ENCODE measurements at regions not wholly inside any gene's neighbourhood (a gene's known extent, or its start where the extent isn't known, plus 50 kb on each side); places are given as distances from the start of the nearest gene placed in this dataset.

DNA sequence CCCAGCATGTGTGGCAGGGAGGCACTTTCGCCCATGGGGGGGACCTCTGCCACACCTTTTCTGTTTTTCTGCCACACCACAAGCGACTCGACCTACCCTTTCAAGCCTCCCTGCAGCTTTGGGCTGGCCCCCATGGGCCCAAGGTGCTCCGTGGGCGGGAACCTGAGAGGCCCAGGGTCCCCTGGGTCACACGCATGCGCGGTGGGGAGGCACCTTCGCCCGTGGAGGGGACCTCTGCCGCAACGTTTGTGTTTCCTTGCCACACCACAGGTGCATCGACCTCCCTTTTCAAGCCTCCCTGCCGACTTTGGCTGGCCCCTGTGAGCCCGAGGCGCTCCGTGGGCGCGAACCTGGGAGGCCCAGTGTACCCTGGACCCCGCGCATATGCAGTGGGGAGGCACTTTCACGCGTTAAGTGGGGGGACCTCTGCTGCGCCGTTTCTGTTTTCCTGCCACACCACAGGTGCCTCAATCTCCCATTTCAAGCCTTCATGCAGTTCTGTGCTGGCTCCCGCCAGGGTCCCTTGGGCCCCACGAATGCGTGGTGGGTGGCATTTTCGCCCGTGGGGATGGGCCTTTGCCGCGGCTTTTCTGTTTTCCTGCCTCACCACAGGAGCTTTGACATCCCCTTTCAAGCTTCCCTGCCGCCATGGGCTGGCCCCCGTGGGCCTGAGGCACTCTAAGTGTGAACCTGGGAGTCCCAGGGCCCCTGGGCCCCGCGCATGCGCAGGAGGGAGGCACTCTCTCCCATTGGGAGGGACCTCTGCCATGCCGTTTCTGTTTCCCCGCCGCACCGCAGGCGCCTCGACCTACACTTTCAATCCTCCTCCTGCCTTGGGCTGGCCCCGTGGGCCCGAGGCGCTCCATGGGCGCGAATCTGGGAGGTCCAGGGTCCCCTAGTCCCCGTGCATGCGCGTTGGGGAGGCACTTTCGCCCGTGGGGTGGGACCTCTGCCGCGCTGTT, 332.2 kb downstream of the ALG10 start:
- H3K4me3 ChIP-seq (ENCODE audit: low read depth, low read length): no peak overlapping the region

More for the DNA sequence above, 332.2 kb downstream of the ALG10 start:
- TF ChIP-seq ZNF2 (tag by site-specific recombination; IDR thresholded peaks at IDR 0.05) (no peak), ZNF571 (tag by site-specific recombination; IDR thresholded peaks at IDR 0.05) (no peak), ZNF184 (tag by site-specific recombination; IDR thresholded peaks at IDR 0.05) (no peak), ZNF560 (tag by site-specific recombination; IDR thresholded peaks at IDR 0.05; ENCODE audit: borderline replicate concordance) (no peak), IKZF3 (tag by site-specific recombination; IDR thresholded peaks at IDR 0.05) (no peak), ZNF501 (tag by site-specific recombination; IDR thresholded peaks at IDR 0.05) (no peak), TRIM28 (IDR thresholded peaks at IDR 0.05; ENCODE audit: borderline replicate concordance, low read length) (no peak), ZNF354C (tag by site-specific recombination; IDR thresholded peaks at IDR 0.05; ENCODE audit: borderline replicate concordance, low read depth) (no peak), ZNF514 (tag by site-specific recombination; IDR thresholded peaks at IDR 0.05) (no peak), ZNF292 (tag by site-specific recombination; IDR thresholded peaks at IDR 0.05; ENCODE audit: borderline replicate concordance, low read depth) (no peak), ZNF621 (tag by site-specific recombination; IDR thresholded peaks at IDR 0.05) (no peak)
- TF ChIP-seq, protein P1, sequence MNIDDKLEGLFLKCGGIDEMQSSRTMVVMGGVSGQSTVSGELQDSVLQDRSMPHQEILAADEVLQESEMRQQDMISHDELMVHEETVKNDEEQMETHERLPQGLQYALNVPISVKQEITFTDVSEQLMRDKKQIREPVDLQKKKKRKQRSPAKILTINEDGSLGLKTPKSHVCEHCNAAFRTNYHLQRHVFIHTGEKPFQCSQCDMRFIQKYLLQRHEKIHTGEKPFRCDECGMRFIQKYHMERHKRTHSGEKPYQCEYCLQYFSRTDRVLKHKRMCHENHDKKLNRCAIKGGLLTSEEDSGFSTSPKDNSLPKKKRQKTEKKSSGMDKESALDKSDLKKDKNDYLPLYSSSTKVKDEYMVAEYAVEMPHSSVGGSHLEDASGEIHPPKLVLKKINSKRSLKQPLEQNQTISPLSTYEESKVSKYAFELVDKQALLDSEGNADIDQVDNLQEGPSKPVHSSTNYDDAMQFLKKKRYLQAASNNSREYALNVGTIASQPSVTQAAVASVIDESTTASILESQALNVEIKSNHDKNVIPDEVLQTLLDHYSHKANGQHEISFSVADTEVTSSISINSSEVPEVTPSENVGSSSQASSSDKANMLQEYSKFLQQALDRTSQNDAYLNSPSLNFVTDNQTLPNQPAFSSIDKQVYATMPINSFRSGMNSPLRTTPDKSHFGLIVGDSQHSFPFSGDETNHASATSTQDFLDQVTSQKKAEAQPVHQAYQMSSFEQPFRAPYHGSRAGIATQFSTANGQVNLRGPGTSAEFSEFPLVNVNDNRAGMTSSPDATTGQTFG (tag by site-specific recombination; IDR thresholded peaks at IDR 0.05; ENCODE audit: borderline replicate concordance): no peak
- TF ChIP-seq, protein P2, sequence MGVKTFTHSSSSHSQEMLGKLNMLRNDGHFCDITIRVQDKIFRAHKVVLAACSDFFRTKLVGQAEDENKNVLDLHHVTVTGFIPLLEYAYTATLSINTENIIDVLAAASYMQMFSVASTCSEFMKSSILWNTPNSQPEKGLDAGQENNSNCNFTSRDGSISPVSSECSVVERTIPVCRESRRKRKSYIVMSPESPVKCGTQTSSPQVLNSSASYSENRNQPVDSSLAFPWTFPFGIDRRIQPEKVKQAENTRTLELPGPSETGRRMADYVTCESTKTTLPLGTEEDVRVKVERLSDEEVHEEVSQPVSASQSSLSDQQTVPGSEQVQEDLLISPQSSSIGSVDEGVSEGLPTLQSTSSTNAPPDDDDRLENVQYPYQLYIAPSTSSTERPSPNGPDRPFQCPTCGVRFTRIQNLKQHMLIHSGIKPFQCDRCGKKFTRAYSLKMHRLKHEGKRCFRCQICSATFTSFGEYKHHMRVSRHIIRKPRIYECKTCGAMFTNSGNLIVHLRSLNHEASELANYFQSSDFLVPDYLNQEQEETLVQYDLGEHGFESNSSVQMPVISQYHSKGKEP (tag by site-specific recombination; IDR thresholded peaks at IDR 0.05): no peak
- TF ChIP-seq, protein P3, sequence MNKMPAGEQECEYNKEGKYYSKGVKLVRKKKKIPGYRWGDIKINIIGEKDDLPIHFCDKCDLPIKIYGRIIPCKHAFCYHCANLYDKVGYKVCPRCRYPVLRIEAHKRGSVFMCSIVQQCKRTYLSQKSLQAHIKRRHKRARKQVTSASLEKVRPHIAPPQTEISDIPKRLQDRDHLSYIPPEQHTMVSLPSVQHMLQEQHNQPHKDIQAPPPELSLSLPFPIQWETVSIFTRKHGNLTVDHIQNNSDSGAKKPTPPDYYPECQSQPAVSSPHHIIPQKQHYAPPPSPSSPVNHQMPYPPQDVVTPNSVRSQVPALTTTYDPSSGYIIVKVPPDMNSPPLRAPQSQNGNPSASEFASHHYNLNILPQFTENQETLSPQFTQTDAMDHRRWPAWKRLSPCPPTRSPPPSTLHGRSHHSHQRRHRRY (tag by site-specific recombination; IDR thresholded peaks at IDR 0.05): no peak
- TF ChIP-seq, protein P4, sequence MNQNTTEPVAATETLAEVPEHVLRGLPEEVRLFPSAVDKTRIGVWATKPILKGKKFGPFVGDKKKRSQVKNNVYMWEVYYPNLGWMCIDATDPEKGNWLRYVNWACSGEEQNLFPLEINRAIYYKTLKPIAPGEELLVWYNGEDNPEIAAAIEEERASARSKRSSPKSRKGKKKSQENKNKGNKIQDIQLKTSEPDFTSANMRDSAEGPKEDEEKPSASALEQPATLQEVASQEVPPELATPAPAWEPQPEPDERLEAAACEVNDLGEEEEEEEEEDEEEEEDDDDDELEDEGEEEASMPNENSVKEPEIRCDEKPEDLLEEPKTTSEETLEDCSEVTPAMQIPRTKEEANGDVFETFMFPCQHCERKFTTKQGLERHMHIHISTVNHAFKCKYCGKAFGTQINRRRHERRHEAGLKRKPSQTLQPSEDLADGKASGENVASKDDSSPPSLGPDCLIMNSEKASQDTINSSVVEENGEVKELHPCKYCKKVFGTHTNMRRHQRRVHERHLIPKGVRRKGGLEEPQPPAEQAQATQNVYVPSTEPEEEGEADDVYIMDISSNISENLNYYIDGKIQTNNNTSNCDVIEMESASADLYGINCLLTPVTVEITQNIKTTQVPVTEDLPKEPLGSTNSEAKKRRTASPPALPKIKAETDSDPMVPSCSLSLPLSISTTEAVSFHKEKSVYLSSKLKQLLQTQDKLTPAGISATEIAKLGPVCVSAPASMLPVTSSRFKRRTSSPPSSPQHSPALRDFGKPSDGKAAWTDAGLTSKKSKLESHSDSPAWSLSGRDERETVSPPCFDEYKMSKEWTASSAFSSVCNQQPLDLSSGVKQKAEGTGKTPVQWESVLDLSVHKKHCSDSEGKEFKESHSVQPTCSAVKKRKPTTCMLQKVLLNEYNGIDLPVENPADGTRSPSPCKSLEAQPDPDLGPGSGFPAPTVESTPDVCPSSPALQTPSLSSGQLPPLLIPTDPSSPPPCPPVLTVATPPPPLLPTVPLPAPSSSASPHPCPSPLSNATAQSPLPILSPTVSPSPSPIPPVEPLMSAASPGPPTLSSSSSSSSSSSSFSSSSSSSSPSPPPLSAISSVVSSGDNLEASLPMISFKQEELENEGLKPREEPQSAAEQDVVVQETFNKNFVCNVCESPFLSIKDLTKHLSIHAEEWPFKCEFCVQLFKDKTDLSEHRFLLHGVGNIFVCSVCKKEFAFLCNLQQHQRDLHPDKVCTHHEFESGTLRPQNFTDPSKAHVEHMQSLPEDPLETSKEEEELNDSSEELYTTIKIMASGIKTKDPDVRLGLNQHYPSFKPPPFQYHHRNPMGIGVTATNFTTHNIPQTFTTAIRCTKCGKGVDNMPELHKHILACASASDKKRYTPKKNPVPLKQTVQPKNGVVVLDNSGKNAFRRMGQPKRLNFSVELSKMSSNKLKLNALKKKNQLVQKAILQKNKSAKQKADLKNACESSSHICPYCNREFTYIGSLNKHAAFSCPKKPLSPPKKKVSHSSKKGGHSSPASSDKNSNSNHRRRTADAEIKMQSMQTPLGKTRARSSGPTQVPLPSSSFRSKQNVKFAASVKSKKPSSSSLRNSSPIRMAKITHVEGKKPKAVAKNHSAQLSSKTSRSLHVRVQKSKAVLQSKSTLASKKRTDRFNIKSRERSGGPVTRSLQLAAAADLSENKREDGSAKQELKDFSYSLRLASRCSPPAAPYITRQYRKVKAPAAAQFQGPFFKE (tag by site-specific recombination; IDR thresholded peaks at IDR 0.05; ENCODE audit: borderline replicate concordance): no peak
- Histone ChIP-seq H3K27ac (ENCODE audit: extremely low read depth, low read depth, low read length) (no peak overlapping the region), H3K4me1 (ENCODE audit: control insufficient read depth, insufficient read depth, low read length) (no peaks in the 10 kb centered on the region), H3K36me3 (ENCODE audit: control insufficient read depth in 2 of 2, insufficient read depth in 1 of 2, low read length in 2 of 2) (no peaks in the 10 kb centered on the region), H3K9me3 (ENCODE audit: control insufficient read depth, insufficient read depth, low read depth, low read length) (no peaks in the 10 kb centered on the region)
- ChIA-PET CTCF (no interaction called here), POLR2A (no interaction called here)
